PC-3 (cell line): ENCODE measurements at regions not wholly inside any gene's neighbourhood (a gene's known extent, or its start where the extent isn't known, plus 50 kb on each side); places are given as distances from the start of the nearest gene placed in this dataset.

Experiments used
- ATAC-seq: fragments of 200-7000 bp; cut with Tn5 transposase; 2 replicates; pipeline ENCODE4 v1.9.1; 2020; ENCODE audit warnings: mild to moderate bottlenecking, moderate library complexity
- BruUV-seq: library from RNA; stranded (reverse); fragments of 400-500 nt; replicated peaks from 2 replicates; lab custom pipeline; 2021; lab: Mats Ljungman, UMichigan
- CTCF ChIA-PET: fragments of 300-600 bp; sonication (Branson Sonifier 250); formaldehyde crosslinking; loops from one replicate; lab custom pipeline; 2022; ENCODE audit warnings: antibody characterized with exemption; lab: Charles Lee
- POLR2A ChIA-PET: fragments of 300-600 bp; sonication (Branson Sonifier 250); formaldehyde crosslinking; loops from one replicate; lab custom pipeline; 2022; ENCODE audit warnings: antibody characterized with exemption; ENCODE audit not compliant: unreplicated experiment; lab: Charles Lee
- DNase-seq: peaks from one replicate; pipeline ENCODE4 v3.0.0-alpha.2; 2015
- H2AFZ ChIP-seq: fragments of 300-600 bp; sonication (generic); 2 replicates; pipeline ENCODE4 v1.6.0; 2016; ENCODE audit warnings: antibody characterized with exemption, low read length
- H3F3A ChIP-seq: fragments of 300-600 bp; sonication (generic); one replicate; pipeline ENCODE4 v1.6.0; 2017; ENCODE audit warnings: antibody characterized with exemption, low read length, control low read depth, mild to moderate bottlenecking; ENCODE audit not compliant: unreplicated experiment
- H3K27ac ChIP-seq: fragments of 300-600 bp; sonication (generic); 2 replicates; pipeline ENCODE4 v1.5.1; 2016; ENCODE audit warnings: mild to moderate bottlenecking, low read length
- H3K27me3 ChIP-seq: fragments of 300-600 bp; sonication (generic); 2 replicates; pipeline ENCODE4 v1.6.1; 2016; ENCODE audit warnings: low read length, mixed read lengths
- H3K36me3 ChIP-seq: fragments of 300-600 bp; sonication (generic); 2 replicates; pipeline ENCODE4 v1.6.1; 2016; ENCODE audit warnings: low read depth, mixed run types, low read length, mixed read lengths
- H3K4me1 ChIP-seq: fragments of 300-600 bp; sonication (generic); 2 replicates; pipeline ENCODE4 v1.5.1; 2016; ENCODE audit warnings: low read length; ENCODE audit not compliant: insufficient read depth
- H3K4me2 ChIP-seq: fragments of 300-600 bp; sonication (generic); 2 replicates; pipeline ENCODE4 v1.6.0; 2016; ENCODE audit warnings: low read length
- H3K4me3 ChIP-seq: fragments of 300-600 bp; sonication (generic); 2 replicates; pipeline ENCODE4 v1.5.1; 2016; ENCODE audit warnings: mild to moderate bottlenecking, low read length, mixed read lengths
- H3K79me2 ChIP-seq: fragments of 300-600 bp; sonication (generic); 2 replicates; pipeline ENCODE4 v1.6.1; 2017; ENCODE audit warnings: low read length, mixed read lengths
- H3K9ac ChIP-seq: fragments of 300-600 bp; sonication (generic); 2 replicates; pipeline ENCODE4 v1.6.0; 2016; ENCODE audit warnings: mild to moderate bottlenecking, low read length
- H3K9me2 ChIP-seq: fragments of 300-600 bp; sonication (generic); replicated peaks from 2 replicates; pipeline ENCODE4 v1.6.1; 2016; ENCODE audit warnings: mixed run types, low read length, mixed read lengths
- H3K9me3 ChIP-seq: fragments of 300-600 bp; sonication (generic); 2 replicates; pipeline ENCODE4 v1.6.1; 2016; ENCODE audit warnings: low read length, mixed read lengths
- H4K20me1 ChIP-seq: fragments of 300-600 bp; sonication (generic); 2 replicates; pipeline ENCODE4 v1.6.1; 2016; ENCODE audit warnings: low read length, mixed read lengths
- CTCF ChIP-seq: fragments of 300-600 bp; sonication (generic); conservative IDR thresholded peaks from 2 replicates; pipeline ENCODE4 v1.5.1; 2017; ENCODE audit warnings: antibody characterized with exemption, low read depth, mild to moderate bottlenecking, low read length
- EZH2 ChIP-seq: fragments of 300-600 bp; sonication (generic); IDR thresholded peaks from one replicate; pipeline ENCODE4 v1.6.1; 2017; ENCODE audit warnings: antibody characterized with exemption, mild to moderate bottlenecking, low read length; ENCODE audit not compliant: unreplicated experiment
- EZH2phosphoT487 ChIP-seq: fragments of 300-600 bp; sonication (generic); IDR thresholded peaks from 2 replicates; pipeline ENCODE4 v1.6.1; 2018; ENCODE audit warnings: mild to moderate bottlenecking, antibody characterized with exemption, low read length, borderline replicate concordance
- intact Hi-C: fragments of 100-400 bp; cut with micrococcal nuclease; formaldehyde crosslinking; loops from 2 replicates; pipeline ENCODE4 v1.9.0; 2023

- ATAC-seq (no peak), DNase-seq (no peak)
- POLR2A ChIA-PET: no interaction called here
- Histone ChIP-seq H3K9ac (no peak overlapping the region), H3K27ac (no peak overlapping the region), H3K9me2 (no peaks in the 10 kb centered on the region), H3K4me2 (no peak overlapping the region), H2AFZ (no peak overlapping the region), H3K36me3 (no peaks in the 10 kb centered on the region), H3K27me3 (no peaks in the 10 kb centered on the region), H3K9me3 (no peaks in the 10 kb centered on the region), H3K79me2 (no peaks in the 10 kb centered on the region), H4K20me1 (no peaks in the 10 kb centered on the region), H3F3A (no peaks in the 10 kb centered on the region), H3K4me1 (no peaks in the 10 kb centered on the region; the same call in 1 of the 2 replicates), H3K4me3 (no peak overlapping the region)
- TF ChIP-seq EZH2: no peak
- no peak for TF ChIP-seq EZH2phosphoT487
- TF ChIP-seq CTCF: no peak
- no TSS peak for BruUV-seq
- intact Hi-C loops: no loop called here
- CTCF ChIA-PET: no interaction called here
Observed at GRCh38 chr10:43852149-43852548, 203.5 kb upstream of the ZNF32 start.

GRCh38 chr10:43851030-43851429, 202.3 kb upstream of the ZNF32 start:
- Histone ChIP-seq H2AFZ (no peak overlapping the region), H3K4me1 (no peaks in the 10 kb centered on the region; the same call in 1 of the 2 replicates), H3K36me3 (no peaks in the 10 kb centered on the region), H3K27ac (no peak overlapping the region), H3K4me3 (no peak overlapping the region), H3K9me3 (no peaks in the 10 kb centered on the region), H3K9me2 (no peaks in the 10 kb centered on the region), H3F3A (no peaks in the 10 kb centered on the region), H3K79me2 (no peaks in the 10 kb centered on the region), H3K4me2 (no peak overlapping the region), H3K27me3 (no peaks in the 10 kb centered on the region), H3K9ac (no peak overlapping the region), H4K20me1 (no peaks in the 10 kb centered on the region)
- no peak for ATAC-seq
- intact Hi-C loops: no loop called here
- TF ChIP-seq CTCF (no peak), EZH2 (no peak), EZH2phosphoT487 (no peak)
- POLR2A ChIA-PET: no interaction called here
- BruUV-seq: no TSS peak
- CTCF ChIA-PET: no interaction called here
- DNase-seq: no peak

- ChIA-PET CTCF (no interaction called here), POLR2A (no interaction called here)
- H3K36me3 ChIP-seq: no peaks in the 10 kb centered on the region
- DNase-seq (no peak), ATAC-seq (no peak)
- no peaks in the 10 kb centered on the region for H4K20me1 ChIP-seq
- H3K27ac ChIP-seq: no peak overlapping the region
- no peaks in the 10 kb centered on the region for H3F3A ChIP-seq
- H2AFZ ChIP-seq: no peak overlapping the region
- no peaks in the 10 kb centered on the region for H3K9me2 ChIP-seq
- TF ChIP-seq EZH2: no peak
- no peak for TF ChIP-seq CTCF
- TF ChIP-seq EZH2phosphoT487: no peak
- intact Hi-C loops: no loop called here
- no peaks in the 10 kb centered on the region; the same call in 1 of the 2 replicates for H3K4me1 ChIP-seq
- no peak overlapping the region for H3K9ac ChIP-seq
- BruUV-seq: no TSS peak
- no peak overlapping the region for H3K4me2 ChIP-seq
- H3K79me2 ChIP-seq: no peaks in the 10 kb centered on the region
- H3K9me3 ChIP-seq: no peaks in the 10 kb centered on the region
- no peak overlapping the region for H3K4me3 ChIP-seq
- no peaks in the 10 kb centered on the region for H3K27me3 ChIP-seq
Observed at GRCh38 chr10:43849551-43849950, 200.9 kb upstream of the ZNF32 start.
